Thymus (tissue), 11 donors: ENCODE measurements at regions not wholly inside any gene's neighbourhood (a gene's known extent, or its start where the extent isn't known, plus 50 kb on each side); places are given as distances from the start of the nearest gene placed in this dataset.

Source experiments
- DNase-seq, 9 donors: peaks; one replicate each; pipeline ENCODE4 v3.0.0-alpha.2; 2013; ENCODE audit warnings: low spot score in 9 of 9, low read depth in 6 of 9, missing footprints in 1 of 9
- H3K27ac ChIP-seq, 2 donors: one replicate each; pipeline ENCODE4 v1.5.1; 2013; ENCODE audit warnings: control low read depth in 1 of 2, low read depth in 1 of 2, low read length in 1 of 2, mild to moderate bottlenecking in 1 of 2, moderate library complexity in 1 of 2
- H3K27me3 ChIP-seq, 2 donors: one replicate each; pipeline ENCODE4 v1.5.1; 2013; ENCODE audit warnings: low read length in 1 of 2; ENCODE audit not compliant: control insufficient read depth in 2 of 2, insufficient read depth in 1 of 2
- H3K36me3 ChIP-seq, 2 donors: one replicate each; pipeline ENCODE4 v1.5.1; 2013; ENCODE audit warnings: low read length in 1 of 2, mild to moderate bottlenecking in 1 of 2, moderate library complexity in 1 of 2; ENCODE audit not compliant: control insufficient read depth in 2 of 2, insufficient read depth in 2 of 2
- H3K4me1 ChIP-seq, 2 donors: one replicate each; pipeline ENCODE4 v1.5.1; 2013; ENCODE audit warnings: low read length in 2 of 2; ENCODE audit not compliant: control insufficient read depth in 2 of 2, insufficient read depth in 2 of 2
- H3K4me3 ChIP-seq, 2 donors: one replicate each; pipeline ENCODE4 v1.5.1; 2013; ENCODE audit warnings: low read length in 2 of 2, control low read depth in 1 of 2, mild to moderate bottlenecking in 1 of 2
- H3K9me3 ChIP-seq, 2 donors: one replicate each; pipeline ENCODE4 v1.5.1; 2013; ENCODE audit warnings: low read length in 1 of 2, mild to moderate bottlenecking in 1 of 2; ENCODE audit not compliant: control insufficient read depth in 2 of 2, insufficient read depth in 1 of 2
- WGBS: extraction: QIAGEN DNeasy Blood & Tissue Kit; methylation state at CpG from one replicate; pipeline ENCODE4 v1.1.7; 2013; 5-methylcytosine and 5-hydroxymethylcytosine counted together
- donor health status: healthy.

- 92% methylated on average over 1 of the region's 1 CpG for WGBS
- no peaks in the 10 kb centered on the region for H3K36me3 ChIP-seq
- H3K4me3 ChIP-seq, result no peak overlapping the region
- H3K27me3 ChIP-seq, result no peaks in the 10 kb centered on the region
- no peak for DNase-seq
- no peak overlapping the region for H3K27ac ChIP-seq
- peaks cover 0 to 4% of the 10 kb centered on the region in 2 donors for H3K9me3 ChIP-seq
- no peaks in the 10 kb centered on the region for H3K4me1 ChIP-seq
These were observed 350.7 kb upstream of the DCN start for GRCh38 chr12:91533366-91533765.

DNA sequence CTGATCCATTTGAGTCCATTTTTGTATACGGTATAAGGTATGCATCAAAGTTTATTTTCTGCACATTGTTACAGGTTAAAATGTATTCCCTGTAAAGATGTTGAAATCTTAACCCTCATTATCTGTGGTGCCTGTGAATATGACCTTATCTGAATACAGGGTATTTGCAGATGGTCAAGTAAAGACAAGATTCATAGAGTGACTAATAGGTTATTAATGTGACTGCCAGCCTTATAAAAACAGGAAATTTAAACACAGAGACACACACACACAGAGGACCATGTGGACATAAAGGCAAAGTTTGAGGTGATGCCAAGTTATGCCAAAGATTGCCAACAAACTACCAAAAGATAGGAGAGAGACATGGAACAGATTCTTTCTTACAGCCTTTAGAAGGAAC lies 347.2 kb upstream of the DCN start:
- Histone ChIP-seq H3K27me3 (no peaks in the 10 kb centered on the region), H3K4me1 (no peaks in the 10 kb centered on the region), H3K4me3 (no peak overlapping the region), H3K36me3 (no peaks in the 10 kb centered on the region), H3K9me3 (peaks cover 0 to 4% of the 10 kb centered on the region in 2 donors), H3K27ac (no peak overlapping the region)
- DNase-seq, result no peak
- 98% methylated on average over 1 of the region's 1 CpG for WGBS

DNA sequence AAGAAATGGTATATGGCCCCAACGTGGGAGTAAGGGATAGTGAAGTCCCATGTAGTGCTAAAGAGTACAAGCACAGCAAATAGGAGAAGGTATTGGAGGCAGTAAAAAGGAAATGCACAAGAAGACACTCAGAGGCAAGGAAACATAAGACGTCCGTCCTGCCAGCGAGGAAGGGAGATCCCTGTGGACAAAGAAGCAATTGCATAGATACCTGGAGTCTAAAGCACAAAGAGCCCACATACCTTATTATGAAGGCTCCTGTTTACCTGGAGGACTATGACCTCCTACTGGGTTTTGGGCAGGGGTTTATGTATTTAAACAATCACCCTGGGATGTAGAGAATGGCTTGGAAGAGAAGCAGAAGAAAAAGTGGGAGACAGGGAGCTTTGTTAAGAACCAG lies 341.2 kb upstream of the DCN start:
- no peak for DNase-seq
- Histone ChIP-seq H3K27me3 (no peaks in the 10 kb centered on the region), H3K4me1 (no peaks in the 10 kb centered on the region), H3K36me3 (no peaks in the 10 kb centered on the region), H3K27ac (no peak overlapping the region), H3K9me3 (no peaks in the 10 kb centered on the region), H3K4me3 (no peak overlapping the region)
- WGBS, result 94% methylated on average over 4 of the region's 4 CpGs

DNA sequence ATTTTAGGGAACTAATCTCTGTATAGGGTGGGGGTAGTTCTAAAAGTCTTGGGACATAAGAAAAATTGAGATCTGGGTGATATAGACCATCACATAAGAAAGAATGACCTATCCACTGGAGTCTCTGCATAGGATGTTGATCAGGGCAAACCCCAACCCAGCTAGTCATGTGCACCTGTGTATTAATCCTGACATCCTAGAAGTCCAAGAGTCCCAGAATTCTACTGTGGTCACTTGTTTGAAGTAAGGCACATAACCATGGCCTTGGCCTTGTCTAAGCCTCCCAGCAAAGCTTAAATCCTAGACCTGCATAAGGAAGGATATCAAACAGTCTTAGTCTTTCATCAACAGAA lies 334.1 kb upstream of the DCN start:
- Histone ChIP-seq H3K27me3 (no peaks in the 10 kb centered on the region), H3K9me3 (no peaks in the 10 kb centered on the region), H3K4me3 (no peak overlapping the region), H3K27ac (no peak overlapping the region), H3K36me3 (no peaks in the 10 kb centered on the region), H3K4me1 (no peaks in the 10 kb centered on the region)
- no peak for DNase-seq

DNA sequence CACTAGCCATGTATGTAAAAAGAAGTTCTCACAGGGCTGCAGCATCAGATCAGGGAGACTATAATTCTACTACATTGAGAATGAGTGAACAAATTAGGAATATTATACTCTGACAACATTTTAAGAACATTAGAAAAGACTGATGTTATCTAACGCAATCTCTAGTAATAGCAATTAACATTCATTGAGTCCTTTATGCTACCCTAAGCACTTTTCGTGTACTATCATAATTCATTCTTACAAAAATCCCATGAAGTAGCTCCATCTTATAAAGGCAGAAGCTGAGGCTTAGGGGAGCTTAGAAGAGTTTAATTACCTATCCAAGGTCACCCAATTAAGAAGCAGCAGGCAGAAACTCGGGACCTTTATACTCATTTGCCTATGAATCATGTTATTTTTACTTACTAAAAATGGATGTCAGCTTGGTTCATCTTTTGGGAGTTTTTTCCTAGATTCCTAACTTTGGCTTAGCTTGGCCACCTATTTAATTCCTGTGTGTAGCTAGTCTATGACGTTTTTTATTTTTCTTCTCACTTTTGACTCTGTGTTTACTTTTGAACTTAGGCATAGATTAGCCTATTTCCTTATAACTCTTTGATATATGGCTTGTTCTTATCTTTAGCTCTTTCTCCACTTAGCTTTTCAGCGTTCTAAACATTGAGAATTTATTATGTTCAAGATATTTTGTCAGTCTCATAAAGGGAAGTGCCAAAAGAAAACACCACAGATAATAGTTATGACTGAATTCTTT lies 333.5 kb upstream of the DCN start:
- no peak overlapping the region for H3K27ac ChIP-seq
- no peaks in the 10 kb centered on the region for H3K36me3 ChIP-seq
- no peak for DNase-seq
- no peak overlapping the region for H3K4me3 ChIP-seq
- no peaks in the 10 kb centered on the region for H3K9me3 ChIP-seq
- H3K27me3 ChIP-seq, result no peaks in the 10 kb centered on the region
- no peaks in the 10 kb centered on the region for H3K4me1 ChIP-seq
- 55% methylated on average over 5 of the region's 5 CpGs for WGBS

DNA sequence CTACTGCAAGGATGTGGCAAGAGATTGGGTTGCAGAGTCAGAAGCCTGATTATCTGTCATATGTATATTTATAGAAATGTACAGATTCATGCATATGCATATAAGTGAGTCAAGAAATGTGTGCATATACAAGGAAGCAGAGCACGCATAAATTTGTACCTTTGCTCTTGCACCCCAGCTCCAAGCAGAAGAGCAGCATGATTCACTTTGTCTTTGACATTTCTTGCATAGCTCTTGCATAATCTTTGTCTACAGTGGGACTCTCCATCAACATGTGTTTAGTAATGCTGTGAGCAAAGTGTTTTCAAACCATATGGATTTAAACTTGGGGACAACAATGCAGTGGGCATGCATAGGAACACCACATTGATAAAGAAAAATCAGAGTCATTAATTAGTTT lies 330.7 kb upstream of the DCN start:
- Histone ChIP-seq H3K4me1 (no peaks in the 10 kb centered on the region), H3K27me3 (no peaks in the 10 kb centered on the region), H3K36me3 (no peaks in the 10 kb centered on the region), H3K27ac (no peak overlapping the region), H3K9me3 (no peaks in the 10 kb centered on the region), H3K4me3 (no peak overlapping the region)
- 100% methylated on average over 1 of the region's 1 CpG for WGBS
- DNase-seq, result no peak

DNA sequence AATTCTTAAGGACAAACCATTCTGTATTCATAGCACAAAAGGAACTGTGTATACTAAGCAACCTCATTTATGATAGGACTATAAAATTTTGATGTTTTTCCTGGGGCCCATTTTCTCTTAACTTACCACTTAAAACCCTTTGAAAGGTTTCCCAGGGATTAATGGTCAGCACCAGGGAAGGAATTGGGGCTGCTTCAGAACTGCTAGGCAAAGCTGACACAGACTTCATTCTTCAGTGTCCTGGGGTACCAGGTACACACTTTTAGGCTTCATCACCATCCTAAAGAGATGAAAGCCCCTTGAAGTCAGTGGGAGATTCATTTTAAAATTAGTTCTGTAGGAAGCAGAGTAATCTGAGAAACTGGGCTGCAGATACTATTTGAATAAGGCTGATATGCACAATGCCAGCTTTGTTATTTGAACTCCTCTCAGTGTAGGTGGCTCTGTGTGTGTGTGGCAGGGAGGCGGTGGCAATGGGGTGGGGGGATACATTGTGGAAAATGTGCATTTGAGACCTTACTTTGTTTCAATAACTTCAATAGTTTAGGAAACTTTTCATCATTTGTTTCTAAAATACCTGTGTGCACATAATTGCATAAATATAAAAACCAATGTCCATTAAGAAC lies 329.3 kb upstream of the DCN start:
- Histone ChIP-seq H3K27me3 (no peaks in the 10 kb centered on the region), H3K27ac (no peak overlapping the region), H3K4me3 (no peak overlapping the region), H3K4me1 (no peaks in the 10 kb centered on the region), H3K9me3 (no peaks in the 10 kb centered on the region), H3K36me3 (no peaks in the 10 kb centered on the region)
- DNase-seq, result no peak
- 99% methylated on average over 1 of the region's 1 CpG for WGBS

GRCh38 chr12:91507754-91508153 lies 325.1 kb upstream of the DCN start:
- H3K4me1 ChIP-seq, result no peaks in the 10 kb centered on the region
- no peak for DNase-seq
- 24% methylated on average over 1 of the region's 1 CpG for WGBS
- H3K9me3 ChIP-seq, result no peaks in the 10 kb centered on the region
- H3K36me3 ChIP-seq, result no peaks in the 10 kb centered on the region
- H3K27me3 ChIP-seq, result no peaks in the 10 kb centered on the region
- no peak overlapping the region for H3K27ac ChIP-seq
- no peak overlapping the region for H3K4me3 ChIP-seq

DNA sequence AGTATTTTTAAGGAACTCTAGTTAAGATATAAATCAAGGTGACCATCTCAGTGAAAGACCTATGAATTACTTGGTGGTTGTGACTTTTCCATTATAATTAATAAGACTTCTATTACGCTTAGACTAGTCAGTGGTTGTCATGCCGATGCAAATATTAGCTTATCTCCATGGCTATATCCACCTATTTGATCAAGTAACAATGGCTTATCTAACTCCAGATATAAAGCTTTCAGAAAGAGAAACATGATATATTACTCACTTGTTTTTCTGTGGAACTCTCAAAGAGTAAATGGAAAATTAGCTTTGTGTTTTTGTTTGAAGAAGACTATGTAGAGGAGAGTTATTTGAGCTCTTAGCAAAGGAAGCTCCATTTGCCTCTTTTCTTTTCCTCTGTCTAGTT lies 323.8 kb upstream of the DCN start:
- Histone ChIP-seq H3K4me3 (no peak overlapping the region), H3K9me3 (no peaks in the 10 kb centered on the region), H3K27me3 (no peaks in the 10 kb centered on the region), H3K4me1 (no peaks in the 10 kb centered on the region), H3K36me3 (no peaks in the 10 kb centered on the region), H3K27ac (no peak overlapping the region)
- 95% methylated on average over 2 of the region's 2 CpGs for WGBS
- no peak for DNase-seq
